ENCODE measurements at regions not wholly inside any gene's neighbourhood (a gene's known extent, or its start where the extent isn't known, plus 50 kb on each side); places are given as distances from the start of the nearest gene placed in this dataset.

DNA sequence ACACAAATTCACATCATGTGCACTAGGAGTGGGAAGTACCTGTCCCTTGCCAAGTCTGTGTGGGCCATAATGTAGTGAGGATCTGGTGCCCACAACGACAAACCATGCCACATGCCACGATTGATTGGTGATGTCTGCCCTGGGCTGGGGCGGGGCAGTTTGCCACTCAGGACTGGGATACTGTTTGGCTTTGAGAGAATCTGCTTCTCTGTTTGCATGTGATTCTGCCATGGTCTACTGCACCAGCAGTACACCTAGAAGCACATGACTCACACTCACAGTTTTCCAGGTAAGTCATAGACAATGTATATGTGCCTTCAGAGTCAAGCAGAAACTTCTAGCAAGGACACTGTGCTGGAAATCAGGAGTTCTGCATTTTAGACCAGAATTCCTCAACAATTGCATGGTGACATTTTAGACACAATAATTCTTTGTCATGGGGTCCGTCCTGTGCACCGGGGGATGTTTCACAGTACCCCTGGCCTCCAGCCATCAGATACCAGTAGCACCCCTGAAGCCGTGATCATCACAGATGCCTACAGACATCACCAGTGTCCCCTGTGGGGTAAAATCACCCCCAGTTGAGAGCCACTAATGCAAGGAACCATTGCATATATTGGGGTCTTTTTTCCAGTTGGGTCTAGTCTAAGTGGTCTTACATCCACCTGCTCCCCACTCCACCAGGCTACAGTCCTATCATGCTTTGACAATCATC, 278.3 kb downstream of the EIPR1 start:
- CTCF ChIA-PET, result interaction anchor here (1.0 to 1.6 kb wide), 2 partner anchors 27 to 80 kb away, joined by 3 to 5 read pairs; no protein-coding TSS in a partner anchor
- WGBS (ENCODE audit: low lambda C conversion rate), result 39% methylated on average over 6 of the region's 6 CpGs

More for the DNA sequence above, 278.3 kb downstream of the EIPR1 start:
- Histone ChIP-seq H3K9me3 (no peaks in the 10 kb centered on the region), H3F3A (replicated peaks; ENCODE audit: insufficient read depth) (no peaks in the 10 kb centered on the region), H3K27me3 (ENCODE audit: insufficient read depth) (no peaks in the 10 kb centered on the region), H3K4me3 (ENCODE audit: low read depth in 2 of 2, low read length in 1 of 2) (no peak overlapping the region; a peak in 1 of 4 replicates), H3K9ac (no peak overlapping the region), H3K4me2 (no peak overlapping the region), H3K4me1 (ENCODE audit: control insufficient read depth in 1 of 2, insufficient read depth in 2 of 2, low read depth in 1 of 2, low read length in 1 of 2) (peaks cover 0 to 71% of the 10 kb centered on the region in 2 experiments; a peak in 2 of 4 replicates), H3K27ac (ENCODE audit: low read depth in 2 of 2, low read length in 1 of 2) (peak overlapping the region in 1 of 2 experiments; percentile 100; a peak in 2 of 4 replicates), H4K20me1 (ENCODE audit: insufficient read depth) (no peaks in the 10 kb centered on the region), H2AFZ (ENCODE audit: low read depth) (no peak overlapping the region), H3K36me3 (replicated peaks in 1 of 2; ENCODE audit: control insufficient read depth in 1 of 2, insufficient read depth in 2 of 2, low read length in 1 of 2) (no peaks in the 10 kb centered on the region), H3K79me2 (ENCODE audit: insufficient read depth) (no peaks in the 10 kb centered on the region), H3K9me2 (no peaks in the 10 kb centered on the region)
- POLR2A ChIA-PET, result no interaction called here
- DNase-seq, result no peak
- TF ChIP-seq NRF1 (IDR thresholded peaks at IDR 0.05; ENCODE audit: low read depth, low read length) (no peak), MXI1 (IDR thresholded peaks at IDR 0.05; ENCODE audit: low read depth, low read length) (no peak), RXRA (IDR thresholded peaks at IDR 0.05; ENCODE audit: borderline replicate concordance, low read depth) (no peak), POLR2AphosphoS5 (IDR thresholded peaks at IDR 0.05; ENCODE audit: low read depth, low read length) (no peak), RFX5 (IDR thresholded peaks at IDR 0.05; ENCODE audit: low read length) (no peak), TAF1 (IDR thresholded peaks at IDR 0.05; ENCODE audit: borderline replicate concordance, low read depth, low read length) (no peak), EP300 (IDR thresholded peaks at IDR 0.05; ENCODE audit: borderline replicate concordance in 1 of 2, low read depth in 1 of 2, low read length in 1 of 2) (no peak), GATA2 (CRISPR knock-in tag; IDR thresholded peaks at IDR 0.05) (no peak), SIN3A (IDR thresholded peaks at IDR 0.05; ENCODE audit: borderline replicate concordance, low read depth, low read length) (no peak), REST (IDR thresholded peaks at IDR 0.05; ENCODE audit: low read depth, low read length) (no peak), TCF12 (IDR thresholded peaks at IDR 0.05) (no peak), FOXM1 (IDR thresholded peaks at IDR 0.05; ENCODE audit: low read depth) (no peak)
- TF ChIP-seq, protein P1, sequence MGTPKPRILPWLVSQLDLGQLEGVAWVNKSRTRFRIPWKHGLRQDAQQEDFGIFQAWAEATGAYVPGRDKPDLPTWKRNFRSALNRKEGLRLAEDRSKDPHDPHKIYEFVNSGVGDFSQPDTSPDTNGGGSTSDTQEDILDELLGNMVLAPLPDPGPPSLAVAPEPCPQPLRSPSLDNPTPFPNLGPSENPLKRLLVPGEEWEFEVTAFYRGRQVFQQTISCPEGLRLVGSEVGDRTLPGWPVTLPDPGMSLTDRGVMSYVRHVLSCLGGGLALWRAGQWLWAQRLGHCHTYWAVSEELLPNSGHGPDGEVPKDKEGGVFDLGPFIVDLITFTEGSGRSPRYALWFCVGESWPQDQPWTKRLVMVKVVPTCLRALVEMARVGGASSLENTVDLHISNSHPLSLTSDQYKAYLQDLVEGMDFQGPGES (IDR thresholded peaks at IDR 0.05; ENCODE audit: low read depth, low read length), result no peak
- TF ChIP-seq, protein P2, sequence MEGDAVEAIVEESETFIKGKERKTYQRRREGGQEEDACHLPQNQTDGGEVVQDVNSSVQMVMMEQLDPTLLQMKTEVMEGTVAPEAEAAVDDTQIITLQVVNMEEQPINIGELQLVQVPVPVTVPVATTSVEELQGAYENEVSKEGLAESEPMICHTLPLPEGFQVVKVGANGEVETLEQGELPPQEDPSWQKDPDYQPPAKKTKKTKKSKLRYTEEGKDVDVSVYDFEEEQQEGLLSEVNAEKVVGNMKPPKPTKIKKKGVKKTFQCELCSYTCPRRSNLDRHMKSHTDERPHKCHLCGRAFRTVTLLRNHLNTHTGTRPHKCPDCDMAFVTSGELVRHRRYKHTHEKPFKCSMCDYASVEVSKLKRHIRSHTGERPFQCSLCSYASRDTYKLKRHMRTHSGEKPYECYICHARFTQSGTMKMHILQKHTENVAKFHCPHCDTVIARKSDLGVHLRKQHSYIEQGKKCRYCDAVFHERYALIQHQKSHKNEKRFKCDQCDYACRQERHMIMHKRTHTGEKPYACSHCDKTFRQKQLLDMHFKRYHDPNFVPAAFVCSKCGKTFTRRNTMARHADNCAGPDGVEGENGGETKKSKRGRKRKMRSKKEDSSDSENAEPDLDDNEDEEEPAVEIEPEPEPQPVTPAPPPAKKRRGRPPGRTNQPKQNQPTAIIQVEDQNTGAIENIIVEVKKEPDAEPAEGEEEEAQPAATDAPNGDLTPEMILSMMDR (IDR thresholded peaks at IDR 0.05), result no peak
- TF ChIP-seq, protein P3, sequence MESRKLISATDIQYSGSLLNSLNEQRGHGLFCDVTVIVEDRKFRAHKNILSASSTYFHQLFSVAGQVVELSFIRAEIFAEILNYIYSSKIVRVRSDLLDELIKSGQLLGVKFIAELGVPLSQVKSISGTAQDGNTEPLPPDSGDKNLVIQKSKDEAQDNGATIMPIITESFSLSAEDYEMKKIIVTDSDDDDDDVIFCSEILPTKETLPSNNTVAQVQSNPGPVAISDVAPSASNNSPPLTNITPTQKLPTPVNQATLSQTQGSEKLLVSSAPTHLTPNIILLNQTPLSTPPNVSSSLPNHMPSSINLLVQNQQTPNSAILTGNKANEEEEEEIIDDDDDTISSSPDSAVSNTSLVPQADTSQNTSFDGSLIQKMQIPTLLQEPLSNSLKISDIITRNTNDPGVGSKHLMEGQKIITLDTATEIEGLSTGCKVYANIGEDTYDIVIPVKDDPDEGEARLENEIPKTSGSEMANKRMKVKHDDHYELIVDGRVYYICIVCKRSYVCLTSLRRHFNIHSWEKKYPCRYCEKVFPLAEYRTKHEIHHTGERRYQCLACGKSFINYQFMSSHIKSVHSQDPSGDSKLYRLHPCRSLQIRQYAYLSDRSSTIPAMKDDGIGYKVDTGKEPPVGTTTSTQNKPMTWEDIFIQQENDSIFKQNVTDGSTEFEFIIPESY (IDR thresholded peaks at IDR 0.05; ENCODE audit: borderline replicate concordance, low read depth), result no peak
